ENCODE measurements at regions not wholly inside any gene's neighbourhood (a gene's known extent, or its start where the extent isn't known, plus 50 kb on each side); places are given as distances from the start of the nearest gene placed in this dataset.

DNA sequence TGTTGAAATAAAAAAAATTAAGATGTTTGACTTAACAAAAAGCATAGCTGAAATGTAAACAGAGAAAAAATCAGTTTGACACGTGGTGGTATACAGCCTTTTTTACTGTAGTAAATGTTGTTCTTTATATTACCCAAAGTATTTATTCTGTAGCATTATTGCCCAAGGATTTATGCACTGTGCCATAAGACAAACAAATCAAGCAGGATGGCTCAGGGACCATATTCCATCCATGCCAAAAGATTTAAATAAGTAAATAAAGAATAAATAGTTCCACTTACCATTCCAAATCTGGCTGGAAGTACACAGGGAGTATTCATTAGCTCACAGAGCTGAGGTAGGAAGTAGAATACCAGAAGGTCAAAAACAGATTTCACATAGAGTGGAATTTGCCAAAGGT is 666.7 kb upstream of the CADM2 start:
- TF ChIP-seq, protein P1, sequence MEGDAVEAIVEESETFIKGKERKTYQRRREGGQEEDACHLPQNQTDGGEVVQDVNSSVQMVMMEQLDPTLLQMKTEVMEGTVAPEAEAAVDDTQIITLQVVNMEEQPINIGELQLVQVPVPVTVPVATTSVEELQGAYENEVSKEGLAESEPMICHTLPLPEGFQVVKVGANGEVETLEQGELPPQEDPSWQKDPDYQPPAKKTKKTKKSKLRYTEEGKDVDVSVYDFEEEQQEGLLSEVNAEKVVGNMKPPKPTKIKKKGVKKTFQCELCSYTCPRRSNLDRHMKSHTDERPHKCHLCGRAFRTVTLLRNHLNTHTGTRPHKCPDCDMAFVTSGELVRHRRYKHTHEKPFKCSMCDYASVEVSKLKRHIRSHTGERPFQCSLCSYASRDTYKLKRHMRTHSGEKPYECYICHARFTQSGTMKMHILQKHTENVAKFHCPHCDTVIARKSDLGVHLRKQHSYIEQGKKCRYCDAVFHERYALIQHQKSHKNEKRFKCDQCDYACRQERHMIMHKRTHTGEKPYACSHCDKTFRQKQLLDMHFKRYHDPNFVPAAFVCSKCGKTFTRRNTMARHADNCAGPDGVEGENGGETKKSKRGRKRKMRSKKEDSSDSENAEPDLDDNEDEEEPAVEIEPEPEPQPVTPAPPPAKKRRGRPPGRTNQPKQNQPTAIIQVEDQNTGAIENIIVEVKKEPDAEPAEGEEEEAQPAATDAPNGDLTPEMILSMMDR (IDR thresholded peaks at IDR 0.05) = no peak
- TF ChIP-seq POLR2A (IDR thresholded peaks at IDR 0.05) = no peak
